ENCODE measurements at regions not wholly inside any gene's neighbourhood (a gene's known extent, or its start where the extent isn't known, plus 50 kb on each side); places are given as distances from the start of the nearest gene placed in this dataset.

GRCh38 chr10:30231709-30232108 is 117.4 kb downstream of the MTPAP start:
- no peak for TF ChIP-seq POLR2A (IDR thresholded peaks at IDR 0.05; ENCODE audit: low read depth, low read length)
- no peak for TF ChIP-seq POU2F2 (IDR thresholded peaks at IDR 0.05; ENCODE audit: low read depth, low read length)
- TF ChIP-seq TAF1 (IDR thresholded peaks at IDR 0.05; ENCODE audit: low read depth, low read length) = no peak
- no peak for TF ChIP-seq POLR2AphosphoS5 (IDR thresholded peaks at IDR 0.05; ENCODE audit: low read depth, low read length)
- no peak for TF ChIP-seq SPI1 (IDR thresholded peaks at IDR 0.05; ENCODE audit: low read depth, low read length)

Measured in GM12891 (cell line).